ENCODE measurements at regions not wholly inside any gene's neighbourhood (a gene's known extent, or its start where the extent isn't known, plus 50 kb on each side); places are given as distances from the start of the nearest gene placed in this dataset.
"Not testable (repeated sequence)": the region's sequence is repeated elsewhere in the genome, so short reads cannot be mapped to it uniquely, and the experiment has no call there.

- DNase-seq (ENCODE audit: low spot score): no peak
- H3K27me3 ChIP-seq (replicated peaks; ENCODE audit: insufficient read depth, low read depth, low read length, poor library complexity): peaks cover 3% of the 10 kb centered on the region
- H3K36me3 ChIP-seq (ENCODE audit: insufficient read depth, low read length, poor library complexity, severe bottlenecking): no peaks in the 10 kb centered on the region
- no TSS peak for BruUV-seq (replicated peaks)
- no peaks in the 10 kb centered on the region for H3K9me3 ChIP-seq (ENCODE audit: low read depth, low read length, poor library complexity, severe bottlenecking)
- H3K4me3 ChIP-seq (ENCODE audit: low read depth, low read length, poor library complexity, severe bottlenecking): no peak overlapping the region
- H3K4me1 ChIP-seq (ENCODE audit: insufficient read depth, low read length, poor library complexity, severe bottlenecking): no peaks in the 10 kb centered on the region
- intact Hi-C loops (cut with micrococcal nuclease; ENCODE audit: unreplicated experiment): no loop called here
- ChIA-PET POLR2A (ENCODE audit: low non-redundant PET) (no interaction called here), CTCF (no interaction called here)
- no peak for TF ChIP-seq CTCF (conservative IDR thresholded peaks at IDR 0.05; ENCODE audit: low read depth, low read length)
- TF ChIP-seq EZH2 (IDR thresholded peaks at IDR 0.05; ENCODE audit: borderline replicate concordance, low read depth, low read length, poor library complexity, severe bottlenecking): no peak
- H3K27ac ChIP-seq (ENCODE audit: low read depth, low read length, poor library complexity, severe bottlenecking): no peak overlapping the region
Observed at GRCh38 chr6:84314377-84314898, 87.0 kb upstream of the CEP162 start.

- Histone ChIP-seq H3K4me3 (ENCODE audit: low read depth, low read length, poor library complexity, severe bottlenecking) (no peak overlapping the region), H3K9me3 (ENCODE audit: low read depth, low read length, poor library complexity, severe bottlenecking) (no peaks in the 10 kb centered on the region), H3K27me3 (replicated peaks; ENCODE audit: insufficient read depth, low read depth, low read length, poor library complexity) (peaks cover 6% of the 10 kb centered on the region), H3K27ac (ENCODE audit: low read depth, low read length, poor library complexity, severe bottlenecking) (no peak overlapping the region), H3K4me1 (ENCODE audit: insufficient read depth, low read length, poor library complexity, severe bottlenecking) (no peaks in the 10 kb centered on the region), H3K36me3 (ENCODE audit: insufficient read depth, low read length, poor library complexity, severe bottlenecking) (no peaks in the 10 kb centered on the region)
- no peak for DNase-seq (ENCODE audit: low spot score)
- intact Hi-C loops (cut with micrococcal nuclease; ENCODE audit: unreplicated experiment): no loop called here
- CTCF ChIA-PET: no interaction called here
- TF ChIP-seq EZH2 (IDR thresholded peaks at IDR 0.05; ENCODE audit: borderline replicate concordance, low read depth, low read length, poor library complexity, severe bottlenecking) (no peak), CTCF (conservative IDR thresholded peaks at IDR 0.05; ENCODE audit: low read depth, low read length) (no peak)
- no TSS peak for BruUV-seq (replicated peaks)
- POLR2A ChIA-PET (ENCODE audit: low non-redundant PET): no interaction called here
Observed at GRCh38 chr6:84309336-84309735, 81.9 kb upstream of the CEP162 start.

GRCh38 chr6:84304881-84305280 is 77.4 kb upstream of the CEP162 start:
- CTCF ChIA-PET: no interaction called here
- DNase-seq (ENCODE audit: low spot score): no peak

GRCh38 chr6:84291033-84291432 is 63.6 kb upstream of the CEP162 start:
- BruUV-seq (replicated peaks); H3K4me3 ChIP-seq (ENCODE audit: low read depth, low read length, poor library complexity, severe bottlenecking); POLR2A ChIA-PET (ENCODE audit: low non-redundant PET); H3K4me1 ChIP-seq (ENCODE audit: insufficient read depth, low read length, poor library complexity, severe bottlenecking); intact Hi-C loops (cut with micrococcal nuclease; ENCODE audit: unreplicated experiment); DNase-seq (ENCODE audit: low spot score); H3K36me3 ChIP-seq (ENCODE audit: insufficient read depth, low read length, poor library complexity, severe bottlenecking); H3K27ac ChIP-seq (ENCODE audit: low read depth, low read length, poor library complexity, severe bottlenecking); H3K27me3 ChIP-seq (replicated peaks; ENCODE audit: insufficient read depth, low read depth, low read length, poor library complexity); CTCF ChIA-PET: not testable (repeated sequence)
- peaks cover 14% of the 10 kb centered on the region for H3K9me3 ChIP-seq (ENCODE audit: low read depth, low read length, poor library complexity, severe bottlenecking)

More at GRCh38 chr6:84304881-84305280, 77.4 kb upstream of the CEP162 start:
- TF ChIP-seq CTCF (conservative IDR thresholded peaks at IDR 0.05; ENCODE audit: low read depth, low read length): no peak
- TF ChIP-seq EZH2 (IDR thresholded peaks at IDR 0.05; ENCODE audit: borderline replicate concordance, low read depth, low read length, poor library complexity, severe bottlenecking): no peak
- Histone ChIP-seq H3K27ac (ENCODE audit: low read depth, low read length, poor library complexity, severe bottlenecking) (no peak overlapping the region), H3K36me3 (ENCODE audit: insufficient read depth, low read length, poor library complexity, severe bottlenecking) (no peaks in the 10 kb centered on the region), H3K27me3 (replicated peaks; ENCODE audit: insufficient read depth, low read depth, low read length, poor library complexity) (peaks cover 3% of the 10 kb centered on the region), H3K4me3 (ENCODE audit: low read depth, low read length, poor library complexity, severe bottlenecking) (no peak overlapping the region), H3K4me1 (ENCODE audit: insufficient read depth, low read length, poor library complexity, severe bottlenecking) (no peaks in the 10 kb centered on the region), H3K9me3 (ENCODE audit: low read depth, low read length, poor library complexity, severe bottlenecking) (no peaks in the 10 kb centered on the region)
- intact Hi-C loops (cut with micrococcal nuclease; ENCODE audit: unreplicated experiment): no loop called here
- POLR2A ChIA-PET (ENCODE audit: low non-redundant PET): no interaction called here
- no TSS peak for BruUV-seq (replicated peaks)

Measured in A673 (cell line).